Dendritic cell treated with granulocyte-macrophage colony-stimulating factor and Interleukin-4, amounts not matched to agents 40 ng/mL and 50 ng/mL, for 4 days (primary cell): ENCODE measurements at regions not wholly inside any gene's neighbourhood (a gene's known extent, or its start where the extent isn't known, plus 50 kb on each side); places are given as distances from the start of the nearest gene placed in this dataset.
"Not testable (repeated sequence)": the region's sequence is repeated elsewhere in the genome, so short reads cannot be mapped to it uniquely, and the experiment has no call there.

Experiments
- H3K27ac Mint-ChIP-seq: one replicate; pipeline ENCODE4 v1.8.0; 2022; ENCODE audit warnings: mild to moderate bottlenecking, mixed read lengths
- H3K27me3 Mint-ChIP-seq: one replicate; pipeline ENCODE4 v1.8.0; 2022; ENCODE audit warnings: mild to moderate bottlenecking, mixed read lengths
- H3K36me3 Mint-ChIP-seq: one replicate; pipeline ENCODE4 v1.8.0; 2022; ENCODE audit warnings: low read depth, mixed read lengths
- H3K4me1 Mint-ChIP-seq: one replicate; pipeline ENCODE4 v1.8.0; 2022; ENCODE audit warnings: low read depth, mixed read lengths
- H3K4me3 Mint-ChIP-seq: one replicate; pipeline ENCODE4 v1.8.0; 2022; ENCODE audit warnings: mild to moderate bottlenecking, moderate library complexity, mixed read lengths
- H3K9me3 Mint-ChIP-seq: one replicate; pipeline ENCODE4 v1.8.0; 2022; ENCODE audit warnings: mixed read lengths
- intact Hi-C: fragments of 100-400 bp; cut with micrococcal nuclease; formaldehyde crosslinking; loops from one replicate; pipeline ENCODE4 v1.15.0; 2022

GRCh38 chr2:145753041-145753608 lies 1233.2 kb upstream of the ZEB2 start:
- Mint-ChIP-seq H3K4me3 (no peak overlapping the region), H3K27ac (peak overlapping the region; percentile 82), H3K27me3 (no peaks in the 10 kb centered on the region), H3K36me3 (no peaks in the 10 kb centered on the region), H3K4me1 (peaks cover 42% of the 10 kb centered on the region), H3K9me3 (no peaks in the 10 kb centered on the region)
- intact Hi-C loops, result loop anchor here (5.0 to 10.0 kb wide), 2 partner anchors 1146 to 1608 kb away; no protein-coding TSS in a partner anchor

- no peaks in the 10 kb centered on the region for H3K36me3 Mint-ChIP-seq
- peak overlapping the region; percentile 53 for H3K4me3 Mint-ChIP-seq
- H3K27me3 Mint-ChIP-seq, result no peaks in the 10 kb centered on the region
- peak overlapping the region; percentile 82 for H3K27ac Mint-ChIP-seq
- peaks cover 7% of the 10 kb centered on the region for H3K9me3 Mint-ChIP-seq
- H3K4me1 Mint-ChIP-seq, result peaks cover 49% of the 10 kb centered on the region
- intact Hi-C loops, result loop anchor here (5.0 to 10.0 kb wide), 2 partner anchors 1145 to 1607 kb away; no protein-coding TSS in a partner anchor
These were observed 1232.3 kb upstream of the ZEB2 start for GRCh38 chr2:145752091-145752806.

GRCh38 chr2:145751629-145752028 lies 1231.7 kb upstream of the ZEB2 start:
- Mint-ChIP-seq H3K4me3 (peak overlapping the region; percentile 18), H3K36me3 (no peaks in the 10 kb centered on the region), H3K4me1 (peaks cover 50% of the 10 kb centered on the region), H3K27ac (peak overlapping the region; percentile 82), H3K27me3 (no peaks in the 10 kb centered on the region), H3K9me3 (peaks cover 9% of the 10 kb centered on the region)
- intact Hi-C loops, result loop anchor here (2.0 to 10.0 kb wide), 3 partner anchors 1144 to 1607 kb away; partner anchors contain the start of gene ZEB2

- peaks cover 9% of the 10 kb centered on the region for H3K9me3 Mint-ChIP-seq
- H3K27ac Mint-ChIP-seq, result peak overlapping the region; percentile 82
- no peaks in the 10 kb centered on the region for H3K36me3 Mint-ChIP-seq
- peak overlapping the region; percentile 41 for H3K4me3 Mint-ChIP-seq
- peaks cover 54% of the 10 kb centered on the region for H3K4me1 Mint-ChIP-seq
- intact Hi-C loops, result loop anchor here (2.0 to 10.0 kb wide), 3 partner anchors 1144 to 1606 kb away; partner anchors contain the start of gene ZEB2
- H3K27me3 Mint-ChIP-seq, result no peaks in the 10 kb centered on the region
These were observed 1231.2 kb upstream of the ZEB2 start for GRCh38 chr2:145751155-145751554.

- Mint-ChIP-seq H3K27ac (peak overlapping the region; percentile 82), H3K36me3 (no peaks in the 10 kb centered on the region), H3K4me1 (peaks cover 55% of the 10 kb centered on the region), H3K27me3 (no peaks in the 10 kb centered on the region), H3K4me3 (peak overlapping the region; percentile 41), H3K9me3 (peaks cover 9% of the 10 kb centered on the region)
- intact Hi-C loops, result loop anchor here (2.0 to 10.0 kb wide), 3 partner anchors 1143 to 1606 kb away; partner anchors contain the start of gene ZEB2
These were observed 1230.7 kb upstream of the ZEB2 start for GRCh38 chr2:145750612-145751011.

GRCh38 chr2:145750144-145750543 lies 1230.2 kb upstream of the ZEB2 start:
- H3K36me3 Mint-ChIP-seq, result no peaks in the 10 kb centered on the region
- peaks cover 56% of the 10 kb centered on the region for H3K4me1 Mint-ChIP-seq
- peaks cover 9% of the 10 kb centered on the region for H3K9me3 Mint-ChIP-seq
- intact Hi-C loops, result loop anchor here (2.0 to 10.0 kb wide), 3 partner anchors 1143 to 1605 kb away; partner anchors contain the start of gene ZEB2
- no peak overlapping the region for H3K4me3 Mint-ChIP-seq
- no peaks in the 10 kb centered on the region for H3K27me3 Mint-ChIP-seq
- H3K27ac Mint-ChIP-seq, result peak overlapping the region; percentile 82

GRCh38 chr2:145749556-145749955 lies 1229.6 kb upstream of the ZEB2 start:
- Mint-ChIP-seq H3K9me3 (peaks cover 9% of the 10 kb centered on the region), H3K4me3 (no peak overlapping the region), H3K27ac (peak overlapping the region; percentile 82), H3K27me3 (no peaks in the 10 kb centered on the region), H3K4me1 (peaks cover 62% of the 10 kb centered on the region), H3K36me3 (no peaks in the 10 kb centered on the region)
- intact Hi-C loops, result no loop called here

GRCh38 chr2:145748927-145749326 lies 1229.0 kb upstream of the ZEB2 start:
- H3K27me3 Mint-ChIP-seq, result no peaks in the 10 kb centered on the region
- peak overlapping the region; percentile 39 for H3K27ac Mint-ChIP-seq
- H3K36me3 Mint-ChIP-seq, result no peaks in the 10 kb centered on the region
- H3K4me3 Mint-ChIP-seq, result no peak overlapping the region
- H3K9me3 Mint-ChIP-seq, result peaks cover 9% of the 10 kb centered on the region
- H3K4me1 Mint-ChIP-seq, result peaks cover 66% of the 10 kb centered on the region
- intact Hi-C loops, result no loop called here

GRCh38 chr2:145747715-145748114 lies 1227.8 kb upstream of the ZEB2 start:
- H3K9me3 Mint-ChIP-seq, result peaks cover 9% of the 10 kb centered on the region
- intact Hi-C loops, result no loop called here
- H3K27ac Mint-ChIP-seq, result no peak overlapping the region
- H3K27me3 Mint-ChIP-seq, result no peaks in the 10 kb centered on the region
- no peak overlapping the region for H3K4me3 Mint-ChIP-seq
- H3K36me3 Mint-ChIP-seq, result no peaks in the 10 kb centered on the region
- peaks cover 74% of the 10 kb centered on the region for H3K4me1 Mint-ChIP-seq

- H3K27me3 Mint-ChIP-seq, intact Hi-C loops, H3K9me3 Mint-ChIP-seq, H3K36me3 Mint-ChIP-seq, H3K4me3 Mint-ChIP-seq: not testable (repeated sequence)
- H3K27ac Mint-ChIP-seq, result peak overlapping the region; percentile 39
- H3K4me1 Mint-ChIP-seq, result peaks cover 62% of the 10 kb centered on the region
These were observed 1225.4 kb upstream of the ZEB2 start for GRCh38 chr2:145745387-145745721.

GRCh38 chr2:145744541-145745386 lies 1224.8 kb upstream of the ZEB2 start:
- Mint-ChIP-seq H3K9me3 (peaks cover 9% of the 10 kb centered on the region), H3K27ac (peak overlapping the region; percentile 39), H3K4me1 (peaks cover 62% of the 10 kb centered on the region), H3K36me3 (no peaks in the 10 kb centered on the region), H3K4me3 (no peak overlapping the region), H3K27me3 (no peaks in the 10 kb centered on the region)
- intact Hi-C loops, result loop anchor here (5.0 kb wide), 1 partner anchor 147 kb away; no protein-coding TSS in a partner anchor

GRCh38 chr2:145743011-145743410 lies 1223.1 kb upstream of the ZEB2 start:
- intact Hi-C loops, result loop anchor here (5.0 kb wide), 1 partner anchor 146 kb away; no protein-coding TSS in a partner anchor
- peaks cover 9% of the 10 kb centered on the region for H3K9me3 Mint-ChIP-seq
- H3K27ac Mint-ChIP-seq, result peak overlapping the region; percentile 59
- H3K36me3 Mint-ChIP-seq, result no peaks in the 10 kb centered on the region
- no peak overlapping the region for H3K4me3 Mint-ChIP-seq
- peaks cover 56% of the 10 kb centered on the region for H3K4me1 Mint-ChIP-seq
- no peaks in the 10 kb centered on the region for H3K27me3 Mint-ChIP-seq

GRCh38 chr2:145741636-145742035 lies 1221.7 kb upstream of the ZEB2 start:
- Mint-ChIP-seq H3K9me3 (no peaks in the 10 kb centered on the region), H3K27ac (peak overlapping the region; percentile 63), H3K27me3 (no peaks in the 10 kb centered on the region), H3K4me1 (peaks cover 50% of the 10 kb centered on the region), H3K4me3 (no peak overlapping the region), H3K36me3 (no peaks in the 10 kb centered on the region)
- intact Hi-C loops, result loop anchor here (5.0 kb wide), 1 partner anchor 144 kb away; no protein-coding TSS in a partner anchor
